H1 (cell line): ENCODE measurements at regions not wholly inside any gene's neighbourhood (a gene's known extent, or its start where the extent isn't known, plus 50 kb on each side); places are given as distances from the start of the nearest gene placed in this dataset.

Experiments
- CTCF ChIA-PET: fragments of 300-600 bp; sonication (Branson Sonifier 250); formaldehyde crosslinking; loops from one replicate; lab custom pipeline; 2021; ENCODE audit not compliant: partially characterized antibody; lab: Charles Lee
- POLR2A ChIA-PET: fragments of 300-600 bp; sonication (Branson Sonifier 250); formaldehyde crosslinking; loops from one replicate; lab custom pipeline; 2021; ENCODE audit warnings: inconsistent platforms; ENCODE audit not compliant: partially characterized antibody; lab: Charles Lee
- DNase-seq, 2 experiments: peaks; one replicate each; pipeline versions ENCODE4 v3.0.0 to v3.0.0-alpha.2; 2010 to 2022; ENCODE audit warnings: low spot score in 2 of 2, low read depth in 1 of 2, mixed read lengths in 1 of 2
- FAIRE-seq: peaks from 2 replicates; lab custom pipeline; 2011; peaks lifted over from hg19 to GRCh38; lab: Jason Lieb, UNC
- H2AFZ ChIP-seq: 2 replicates; pipeline ENCODE4 v1.8.1; 2012; ENCODE audit warnings: low read length, inconsistent platforms
- H2AK5ac ChIP-seq: 2 replicates; pipeline ENCODE4 v1.6.1; 2013; ENCODE audit warnings: low read depth, low read length
- H2BK120ac ChIP-seq: replicated peaks from 2 replicates; pipeline ENCODE3; 2013; ENCODE audit warnings: low read depth, low read length, inconsistent platforms
- H2BK12ac ChIP-seq: 2 replicates; pipeline ENCODE4 v1.6.1; 2013; ENCODE audit warnings: low read depth, low read length
- H2BK15ac ChIP-seq: 2 replicates; pipeline ENCODE4 v1.6.1; 2013; ENCODE audit warnings: low read length
- H2BK20ac ChIP-seq: 2 replicates; pipeline ENCODE4 v1.6.1; 2013; ENCODE audit warnings: low read length
- H2BK5ac ChIP-seq: 2 replicates; pipeline ENCODE4 v1.6.1; 2013; ENCODE audit warnings: low read depth, low read length
- H3K14ac ChIP-seq: 2 replicates; pipeline ENCODE4 v1.6.1; 2013; ENCODE audit warnings: inconsistent platforms; ENCODE audit not compliant: insufficient read length
- H3K18ac ChIP-seq: 2 replicates; pipeline ENCODE4 v1.6.1; 2013; ENCODE audit warnings: low read length; ENCODE audit errors: extremely low read depth
- H3K23ac ChIP-seq: 2 replicates; pipeline ENCODE4 v1.6.1; 2013; ENCODE audit warnings: inconsistent platforms; ENCODE audit not compliant: insufficient read length
- H3K23me2 ChIP-seq: 2 replicates; pipeline ENCODE4 v1.6.1; 2013; ENCODE audit warnings: low read depth, low read length
- H3K27ac ChIP-seq: 2 replicates; pipeline ENCODE4 v1.6.1; 2011; ENCODE audit warnings: low read depth, low read length, inconsistent platforms
- H3K27me3 ChIP-seq, 4 experiments: replicated peaks in 1 of 4; 1 replicate in 1 of 4; 2 replicates in 3 of 4; pipeline versions ENCODE4 v1.6.1 to v1.8.1; 2011 to 2013; ENCODE audit warnings: low read length in 3 of 4, mild to moderate bottlenecking in 3 of 4, inconsistent platforms in 2 of 4, mixed read lengths in 2 of 4, moderate library complexity in 1 of 4; ENCODE audit not compliant: control insufficient read depth in 3 of 4, insufficient read depth in 3 of 4; ENCODE audit errors: extremely low read depth in 1 of 4
- H3K36me3 ChIP-seq, 4 experiments: 2 replicates each; pipeline versions ENCODE4 v1.6.1 to v1.8.1; 2011 to 2013; ENCODE audit warnings: mild to moderate bottlenecking in 4 of 4, low read length in 3 of 4, moderate library complexity in 2 of 4, control low read depth in 1 of 4, inconsistent platforms in 1 of 4; ENCODE audit not compliant: insufficient read depth in 4 of 4, control insufficient read depth in 2 of 4
- H3K4ac ChIP-seq: replicated peaks from 2 replicates; pipeline ENCODE3; 2013; ENCODE audit warnings: low read length, low read depth, mixed read lengths, inconsistent platforms; ENCODE audit not compliant: insufficient read length
- H3K4me1 ChIP-seq, 4 experiments: replicated peaks in 1 of 4; 1 replicate in 1 of 4; 2 replicates in 3 of 4; pipeline versions ENCODE4 v1.6.1 to v1.8.1; 2011 to 2013; ENCODE audit warnings: low read length in 3 of 4, inconsistent platforms in 2 of 4, mixed read lengths in 1 of 4; ENCODE audit not compliant: insufficient read depth in 4 of 4, control insufficient read depth in 3 of 4
- H3K4me2 ChIP-seq, 2 experiments: 2 replicates each; pipeline versions ENCODE4 v1.6.1 to v1.8.1; 2011 to 2013; ENCODE audit warnings: low read depth in 2 of 2, low read length in 2 of 2, control low read depth in 1 of 2, inconsistent platforms in 1 of 2, mild to moderate bottlenecking in 1 of 2; ENCODE audit not compliant: insufficient read depth in 1 of 2
- H3K4me3 ChIP-seq, 4 experiments: fragments of 200-600, 300-600 bp in 1 of 4; sonication (generic), shearing (Covaris generic), sonication (Bioruptor Twin) in 1 of 4; 2 replicates each; pipeline versions ENCODE4 v1.5.1 to v1.8.1; 2011 to 2016; ENCODE audit warnings: low read length in 4 of 4, low read depth in 3 of 4, control low read depth in 2 of 4, inconsistent platforms in 2 of 4, mild to moderate bottlenecking in 2 of 4, mixed read lengths in 1 of 4, moderate library complexity in 1 of 4; ENCODE audit not compliant: insufficient read depth in 2 of 4; ENCODE audit errors: extremely low read depth in 1 of 4
- H3K56ac ChIP-seq: replicated peaks from 2 replicates; pipeline ENCODE3; 2013; ENCODE audit warnings: low read depth, mild to moderate bottlenecking, mixed read lengths, low read length, inconsistent platforms; ENCODE audit not compliant: insufficient read length
- H3K79me1 ChIP-seq: 2 replicates; pipeline ENCODE4 v1.6.1; 2013; ENCODE audit warnings: low read depth, low read length, control low read depth
- H3K79me2 ChIP-seq, 2 experiments: 2 replicates each; pipeline versions ENCODE4 v1.6.1 to v1.8.1; 2012 to 2013; ENCODE audit warnings: low read length in 2 of 2, mild to moderate bottlenecking in 2 of 2, inconsistent platforms in 1 of 2; ENCODE audit not compliant: insufficient read depth in 2 of 2, control insufficient read depth in 1 of 2
- H3K9ac ChIP-seq, 4 experiments: replicated peaks in 1 of 4; 1 replicate in 1 of 4; 2 replicates in 3 of 4; pipeline versions ENCODE4 v1.6.1 to v1.8.1; 2011 to 2013; ENCODE audit warnings: low read depth in 3 of 4, low read length in 3 of 4, control low read depth in 2 of 4, mild to moderate bottlenecking in 2 of 4, moderate library complexity in 2 of 4, inconsistent platforms in 1 of 4; ENCODE audit errors: extremely low read depth in 1 of 4
- H3K9me3 ChIP-seq, 2 experiments: 2 replicates each; pipeline versions ENCODE4 v1.6.1 to v1.8.1; 2012 to 2013; ENCODE audit warnings: mild to moderate bottlenecking in 2 of 2, moderate library complexity in 2 of 2, control low read depth in 1 of 2, inconsistent platforms in 1 of 2, low read depth in 1 of 2, low read length in 1 of 2, mixed read lengths in 1 of 2; ENCODE audit not compliant: insufficient read depth in 2 of 2
- H4K20me1 ChIP-seq, 2 experiments: replicated peaks in 1 of 2; 2 replicates each; pipeline versions ENCODE3 to v1.8.1; 2011 to 2013; ENCODE audit warnings: inconsistent platforms in 2 of 2, low read length in 2 of 2, mild to moderate bottlenecking in 1 of 2; ENCODE audit not compliant: insufficient read depth in 2 of 2, control insufficient read depth in 1 of 2
- H4K5ac ChIP-seq: 2 replicates; pipeline ENCODE4 v1.6.1; 2013; ENCODE audit warnings: low read length, low read depth, mixed read lengths, inconsistent platforms; ENCODE audit not compliant: insufficient read length
- H4K8ac ChIP-seq: 2 replicates; pipeline ENCODE4 v1.8.0; 2013; ENCODE audit warnings: mild to moderate bottlenecking, moderate library complexity, low read length, inconsistent platforms; ENCODE audit not compliant: insufficient read depth; ENCODE audit errors: extremely low read depth
- H4K91ac ChIP-seq: replicated peaks from 2 replicates; pipeline ENCODE3; 2013; ENCODE audit warnings: low read length, mixed read lengths, inconsistent platforms; ENCODE audit not compliant: insufficient read length
- ATF3 ChIP-seq: IDR thresholded peaks from 2 replicates; pipeline ENCODE4 v1.6.1; 2011; ENCODE audit warnings: low read depth, mild to moderate bottlenecking, low read length; ENCODE audit not compliant: insufficient read depth
- CHD1 ChIP-seq: IDR thresholded peaks from 2 replicates; pipeline ENCODE4 v1.6.1; 2012; ENCODE audit warnings: low read depth, low read length, improper control_type of control experiment
- EP300 ChIP-seq, 2 experiments: IDR thresholded peaks; 1 replicate in 1 of 2; 2 replicates in 1 of 2; pipeline ENCODE4 v1.6.1; 2011 to 2012; ENCODE audit warnings: low read depth in 2 of 2, low read length in 2 of 2, mild to moderate bottlenecking in 2 of 2, borderline replicate concordance in 1 of 2, inconsistent platforms in 1 of 2, moderate library complexity in 1 of 2
- KDM4A ChIP-seq: IDR thresholded peaks from one replicate; pipeline ENCODE4 v1.7.1; 2012; ENCODE audit warnings: low read depth, mild to moderate bottlenecking, moderate library complexity, low read length, inconsistent platforms; ENCODE audit not compliant: severe bottlenecking
- POLR2A ChIP-seq, 2 experiments: IDR thresholded peaks; 1 replicate in 1 of 2; 2 replicates in 1 of 2; pipeline ENCODE4 v1.6.1; 2011; ENCODE audit warnings: low read depth in 2 of 2, low read length in 2 of 2, mild to moderate bottlenecking in 2 of 2; ENCODE audit errors: control extremely low read depth in 1 of 2
- POLR2AphosphoS5 ChIP-seq: IDR thresholded peaks from 2 replicates; pipeline ENCODE4 v1.6.1; 2011; ENCODE audit warnings: low read depth, low read length
- POU5F1 ChIP-seq: IDR thresholded peaks from 2 replicates; pipeline ENCODE4 v1.6.1; 2011; ENCODE audit warnings: low read depth, mild to moderate bottlenecking, low read length, moderate library complexity
- RAD21 ChIP-seq, 2 experiments: IDR thresholded peaks in 1 of 2; conservative IDR thresholded peaks in 1 of 2; 2 replicates each; pipeline ENCODE4 v1.6.1; 2011; ENCODE audit warnings: low read depth in 2 of 2, low read length in 2 of 2, improper control_type of control experiment in 1 of 2, inconsistent platforms in 1 of 2, mild to moderate bottlenecking in 1 of 2, moderate library complexity in 1 of 2
- RBBP5 ChIP-seq: IDR thresholded peaks from 2 replicates; pipeline ENCODE4 v1.7.1; 2012; ENCODE audit warnings: low read depth, mild to moderate bottlenecking, inconsistent platforms, low read length, moderate library complexity, borderline replicate concordance
- SIX5 ChIP-seq: IDR thresholded peaks from 2 replicates; pipeline ENCODE4 v1.6.1; 2011; ENCODE audit warnings: mild to moderate bottlenecking, low read depth, low read length
- SP2 ChIP-seq: IDR thresholded peaks from 2 replicates; pipeline ENCODE4 v1.6.1; 2012; ENCODE audit warnings: mild to moderate bottlenecking, low read length, inconsistent platforms
- SRF ChIP-seq: IDR thresholded peaks from 2 replicates; pipeline ENCODE4 v1.6.1; 2011; ENCODE audit warnings: mild to moderate bottlenecking, low read depth, low read length, moderate library complexity
- USF2 ChIP-seq: IDR thresholded peaks from 2 replicates; pipeline ENCODE4 v1.6.1; 2011; ENCODE audit warnings: low read length, improper control_type of control experiment
- WGBS, 2 experiments: shearing (Covaris generic) in 1 of 2; methylation state at CpG; one replicate each; pipeline versions ENCODE4 v1.1.6 to v1.1.7; 2013 to 2015; ENCODE audit warnings: low lambda C conversion rate in 2 of 2, mixed read lengths in 2 of 2, inconsistent platforms in 1 of 2, low coverage in 1 of 2, missing lambda C conversion rate in 1 of 2; ENCODE audit not compliant: insufficient replicate concordance in 2 of 2, insufficient coverage in 1 of 2, insufficient read length in 1 of 2; ENCODE audit errors: extremely low coverage in 1 of 2, missing lambda C conversion rate in 1 of 2; 5-methylcytosine and 5-hydroxymethylcytosine counted together

GRCh38 chr1:96945509-96946084 is 224.0 kb downstream of the PTBP2 start:
- H3K27me3 ChIP-seq = no peaks in the 10 kb centered on the region
- no peak overlapping the region for H3K56ac ChIP-seq
- no peak overlapping the region for H2BK120ac ChIP-seq
- H4K91ac ChIP-seq = no peak overlapping the region
- H3K4me1 ChIP-seq = no peaks in the 10 kb centered on the region
- H3K23me2 ChIP-seq = no peaks in the 10 kb centered on the region
- CTCF ChIA-PET = interaction anchor here (1.1 to 1.4 kb wide), 2 partner anchors 20 to 21 kb away, joined by 3 to 6 read pairs; no protein-coding TSS in a partner anchor
- H3K18ac ChIP-seq = no peak overlapping the region
- no peak overlapping the region for H2AK5ac ChIP-seq
- no peak overlapping the region for H2BK12ac ChIP-seq
- no peak overlapping the region for H3K23ac ChIP-seq
- no peak overlapping the region for H3K4me3 ChIP-seq
- H3K4ac ChIP-seq = no peak overlapping the region
- no peaks in the 10 kb centered on the region for H3K79me1 ChIP-seq
- H3K36me3 ChIP-seq = no peaks in the 10 kb centered on the region
- DNase-seq (no peak), FAIRE-seq (no peak)
- no peak overlapping the region for H2BK15ac ChIP-seq
- H3K79me2 ChIP-seq = no peaks in the 10 kb centered on the region
- H4K5ac ChIP-seq = no peak overlapping the region
- H2AFZ ChIP-seq = no peak overlapping the region
- no peak overlapping the region for H3K27ac ChIP-seq
- POLR2A ChIA-PET = no interaction called here
- no peak overlapping the region for H2BK20ac ChIP-seq
- no peaks in the 10 kb centered on the region for H3K9me3 ChIP-seq
- H3K9ac ChIP-seq = no peak overlapping the region
- WGBS, 2 experiments = 90% methylated on average over 6 of the region's 6 CpGs; no CpG with 5 or more reads in 1 of the 2 experiments
- H4K8ac ChIP-seq = no peak overlapping the region
- H4K20me1 ChIP-seq = no peaks in the 10 kb centered on the region
- no peak overlapping the region for H2BK5ac ChIP-seq
- no peak overlapping the region for H3K14ac ChIP-seq
- H3K4me2 ChIP-seq = no peak overlapping the region
- TF ChIP-seq POLR2A (IDR thresholded peaks at IDR 0.05; ENCODE audit: control extremely low read depth in 1 of 2, low read depth in 2 of 2, low read length in 2 of 2) = no peak
- no peak for TF ChIP-seq POLR2AphosphoS5
- no peak for TF ChIP-seq RBBP5
- TF ChIP-seq USF2 = no peak
- TF ChIP-seq RAD21 (IDR thresholded peaks at IDR 0.05 in 1 of 2, conservative IDR thresholded peaks at IDR 0.05 in 1 of 2; ENCODE audit: low read depth in 2 of 2, low read length in 2 of 2) = no peak
- no peak for TF ChIP-seq SIX5
- no peak for TF ChIP-seq KDM4A
- TF ChIP-seq EP300 (IDR thresholded peaks at IDR 0.05; ENCODE audit: borderline replicate concordance in 1 of 2, low read depth in 2 of 2, low read length in 2 of 2) = no peak
- TF ChIP-seq POU5F1 = no peak
- no peak for TF ChIP-seq ATF3
- no peak for TF ChIP-seq CHD1
- no peak for TF ChIP-seq SP2
- TF ChIP-seq SRF = no peak
